CD4-positive, alpha-beta T cell (primary cell): ENCODE measurements at regions not wholly inside any gene's neighbourhood (a gene's known extent, or its start where the extent isn't known, plus 50 kb on each side); places are given as distances from the start of the nearest gene placed in this dataset.

Source experiments
- ATAC-seq: fragments of 200-7000 bp; cut with Tn5 transposase; one replicate; pipeline ENCODE4 v1.10.0; 2022; ENCODE audit warnings: mild to moderate bottlenecking; ENCODE audit not compliant: poor library complexity
- CTCF ChIA-PET: fragments of 350-600 bp; sonication (Branson Sonifier 250); formaldehyde crosslinking; loops from one replicate; lab custom pipeline; 2021; ENCODE audit warnings: antibody characterized with exemption, inconsistent platforms; lab: Charles Lee
- POLR2A ChIA-PET: fragments of 350-600 bp; sonication (Branson Sonifier 250); formaldehyde crosslinking; loops from one replicate; lab custom pipeline; 2021; ENCODE audit warnings: antibody characterized with exemption, inconsistent platforms; lab: Charles Lee
- DNase-seq, 14 experiments: peaks; one replicate each; pipeline ENCODE4 v3.0.0-alpha.2; 2013 to 2020; ENCODE audit warnings: mixed read lengths in 2 of 14
- H3K27ac ChIP-seq, 2 donors: one replicate each; pipeline versions ENCODE4 v1.5.1 to v1.7.0; 2013; ENCODE audit warnings: low read length in 2 of 2, low read depth in 1 of 2, mild to moderate bottlenecking in 1 of 2
- H3K27me3 ChIP-seq, 2 experiments: 1 replicate in 1 of 2; 2 replicates in 1 of 2; pipeline versions ENCODE4 v1.6.1 to v1.7.0; 2013; ENCODE audit warnings: low read length in 2 of 2, control low read depth in 1 of 2, mild to moderate bottlenecking in 1 of 2, moderate library complexity in 1 of 2; ENCODE audit not compliant: insufficient read depth in 2 of 2, control insufficient read depth in 1 of 2
- H3K36me3 ChIP-seq: one replicate; pipeline ENCODE4 v1.6.1; 2013; ENCODE audit warnings: low read length, control low read depth; ENCODE audit not compliant: insufficient read depth
- H3K4me1 ChIP-seq: one replicate; pipeline ENCODE4 v1.6.1; 2013; ENCODE audit warnings: low read length, control low read depth; ENCODE audit not compliant: insufficient read depth
- H3K4me3 ChIP-seq: one replicate; pipeline ENCODE4 v1.5.1; 2013; ENCODE audit warnings: mild to moderate bottlenecking, low read length, moderate library complexity
- H3K9me3 ChIP-seq, 2 experiments: 1 replicate in 1 of 2; 2 replicates in 1 of 2; pipeline versions ENCODE4 v1.6.1 to v1.7.0; 2013; ENCODE audit warnings: low read length in 2 of 2, mild to moderate bottlenecking in 2 of 2, control low read depth in 1 of 2, moderate library complexity in 1 of 2; ENCODE audit not compliant: control insufficient read depth in 1 of 2, insufficient read depth in 1 of 2
- H3K27ac Mint-ChIP-seq: one replicate; pipeline ENCODE4 v1.8.0; 2020; ENCODE audit warnings: mixed read lengths
- H3K27me3 Mint-ChIP-seq: one replicate; pipeline ENCODE4 v1.8.0; 2021; ENCODE audit warnings: mixed read lengths
- H3K36me3 Mint-ChIP-seq: one replicate; pipeline ENCODE4 v1.8.0; 2021; ENCODE audit warnings: low read depth, mixed read lengths
- H3K4me1 Mint-ChIP-seq: one replicate; pipeline ENCODE4 v1.8.0; 2021; ENCODE audit warnings: low read depth, mixed read lengths
- H3K4me3 Mint-ChIP-seq: one replicate; pipeline ENCODE4 v1.8.0; 2020; ENCODE audit warnings: mild to moderate bottlenecking, mixed read lengths
- H3K9me3 Mint-ChIP-seq: one replicate; pipeline ENCODE4 v1.8.0; 2020; ENCODE audit warnings: mixed read lengths
- intact Hi-C, 2 experiments: fragments of 100-400 bp; cut with DNase I in 1 of 2; cut with micrococcal nuclease in 1 of 2; formaldehyde crosslinking; loops; one replicate each; pipeline versions ENCODE4 v1.15.1 to v1.9.0; 2023 to 2025; cut with DNase I, micrococcal nuclease
- TF ChIP-seq, protein P1 (sequence below): fragments of 200-600 bp; IDR thresholded peaks from one replicate; pipeline ENCODE4 v1.8.0; 2022; ENCODE audit warnings: antibody characterized with exemption, mild to moderate bottlenecking

DNA sequence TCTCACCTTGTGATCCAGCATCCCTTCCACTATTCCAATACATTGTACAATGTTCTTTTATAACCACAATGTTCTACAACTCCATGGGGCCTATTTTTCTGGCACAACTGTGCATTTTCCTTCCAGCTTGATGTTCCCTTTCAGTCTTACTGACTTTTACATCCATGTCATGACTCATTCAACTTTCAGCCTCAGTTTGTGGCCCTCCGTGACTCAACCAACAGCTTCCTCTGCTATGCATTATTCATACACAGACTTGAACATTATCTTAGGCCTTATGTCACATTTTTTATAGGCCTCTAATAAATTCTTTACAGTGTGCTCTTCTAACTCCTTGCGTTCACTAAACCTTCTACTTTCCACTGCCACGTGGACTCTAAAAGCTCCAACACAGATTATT lies 119.4 kb upstream of the PRMT6 start:
- no peak overlapping the region for H3K4me3 ChIP-seq
- no peaks in the 10 kb centered on the region for H3K9me3 ChIP-seq
- H3K9me3 Mint-ChIP-seq: peaks cover 4% of the 10 kb centered on the region
- intact Hi-C loops: no loop called here
- no peaks in the 10 kb centered on the region for H3K27me3 ChIP-seq
- ChIA-PET CTCF (no interaction called here), POLR2A (no interaction called here)
- H3K4me3 Mint-ChIP-seq: no peak overlapping the region
- DNase-seq (no peak), ATAC-seq (no peak)
- no peaks in the 10 kb centered on the region for H3K4me1 ChIP-seq
- H3K4me1 Mint-ChIP-seq: no peaks in the 10 kb centered on the region
- H3K27me3 Mint-ChIP-seq: no peaks in the 10 kb centered on the region
- H3K36me3 Mint-ChIP-seq: no peaks in the 10 kb centered on the region
- TF ChIP-seq, protein P1, sequence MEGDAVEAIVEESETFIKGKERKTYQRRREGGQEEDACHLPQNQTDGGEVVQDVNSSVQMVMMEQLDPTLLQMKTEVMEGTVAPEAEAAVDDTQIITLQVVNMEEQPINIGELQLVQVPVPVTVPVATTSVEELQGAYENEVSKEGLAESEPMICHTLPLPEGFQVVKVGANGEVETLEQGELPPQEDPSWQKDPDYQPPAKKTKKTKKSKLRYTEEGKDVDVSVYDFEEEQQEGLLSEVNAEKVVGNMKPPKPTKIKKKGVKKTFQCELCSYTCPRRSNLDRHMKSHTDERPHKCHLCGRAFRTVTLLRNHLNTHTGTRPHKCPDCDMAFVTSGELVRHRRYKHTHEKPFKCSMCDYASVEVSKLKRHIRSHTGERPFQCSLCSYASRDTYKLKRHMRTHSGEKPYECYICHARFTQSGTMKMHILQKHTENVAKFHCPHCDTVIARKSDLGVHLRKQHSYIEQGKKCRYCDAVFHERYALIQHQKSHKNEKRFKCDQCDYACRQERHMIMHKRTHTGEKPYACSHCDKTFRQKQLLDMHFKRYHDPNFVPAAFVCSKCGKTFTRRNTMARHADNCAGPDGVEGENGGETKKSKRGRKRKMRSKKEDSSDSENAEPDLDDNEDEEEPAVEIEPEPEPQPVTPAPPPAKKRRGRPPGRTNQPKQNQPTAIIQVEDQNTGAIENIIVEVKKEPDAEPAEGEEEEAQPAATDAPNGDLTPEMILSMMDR: no peak
- H3K27ac ChIP-seq: no peak overlapping the region
- no peaks in the 10 kb centered on the region for H3K36me3 ChIP-seq
- no peak overlapping the region for H3K27ac Mint-ChIP-seq

DNA sequence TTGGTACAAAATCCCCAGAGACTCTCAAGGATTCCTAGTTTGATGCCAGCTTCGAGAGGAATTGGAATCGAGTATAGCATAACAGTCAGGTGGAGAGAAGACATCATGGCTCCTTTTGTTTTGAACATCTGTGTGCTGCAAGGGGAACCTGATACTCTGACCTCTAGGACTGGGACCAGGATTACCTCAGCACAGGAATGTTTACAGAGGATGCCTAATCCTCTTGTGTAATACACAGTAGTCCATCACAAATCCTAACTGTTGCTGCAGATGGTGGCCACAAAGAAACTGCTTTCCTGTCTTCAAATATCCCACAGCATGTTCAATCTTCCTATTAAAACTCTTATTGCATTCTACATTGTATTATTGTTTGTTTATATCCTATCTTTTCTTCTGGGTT lies 111.8 kb upstream of the PRMT6 start:
- Mint-ChIP-seq H3K27me3 (no peaks in the 10 kb centered on the region), H3K36me3 (no peaks in the 10 kb centered on the region), H3K4me1 (no peaks in the 10 kb centered on the region), H3K4me3 (no peak overlapping the region), H3K9me3 (no peaks in the 10 kb centered on the region), H3K27ac (no peak overlapping the region)
- ATAC-seq (no peak), DNase-seq (no peak)
- Histone ChIP-seq H3K36me3 (no peaks in the 10 kb centered on the region), H3K27ac (no peak overlapping the region), H3K27me3 (no peaks in the 10 kb centered on the region), H3K9me3 (no peaks in the 10 kb centered on the region), H3K4me1 (no peaks in the 10 kb centered on the region), H3K4me3 (no peak overlapping the region)
- ChIA-PET POLR2A (no interaction called here), CTCF (no interaction called here)
- intact Hi-C loops: no loop called here
- TF ChIP-seq, protein P1: no peak

DNA sequence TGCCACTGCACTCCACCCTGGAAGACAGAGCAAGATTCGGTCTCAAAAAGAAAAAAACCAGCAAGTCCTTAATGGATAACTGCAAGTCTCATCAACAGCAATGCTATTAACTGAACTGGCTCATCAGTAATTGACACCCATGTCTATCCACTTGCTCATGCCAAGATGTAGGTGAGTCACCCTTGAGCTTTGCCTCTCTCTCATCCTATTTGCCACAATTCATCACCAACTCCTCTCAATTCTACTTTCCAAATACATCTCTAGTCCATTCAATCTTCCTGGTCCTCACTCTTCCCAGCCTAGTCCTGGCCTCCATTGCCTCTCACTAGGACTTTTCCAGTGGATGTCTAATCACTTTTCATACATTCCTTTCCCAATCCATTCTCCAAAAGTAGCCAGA lies 103.7 kb upstream of the PRMT6 start:
- Mint-ChIP-seq H3K4me1 (no peaks in the 10 kb centered on the region), H3K27ac (no peak overlapping the region), H3K4me3 (no peak overlapping the region), H3K27me3 (peaks cover 10% of the 10 kb centered on the region), H3K9me3 (no peaks in the 10 kb centered on the region), H3K36me3 (no peaks in the 10 kb centered on the region)
- intact Hi-C loops: no loop called here
- no peaks in the 10 kb centered on the region for H3K27me3 ChIP-seq
- TF ChIP-seq, protein P1: no peak
- no peak for ATAC-seq
- no peaks in the 10 kb centered on the region for H3K9me3 ChIP-seq
- ChIA-PET CTCF (no interaction called here), POLR2A (no interaction called here)
- no peaks in the 10 kb centered on the region for H3K36me3 ChIP-seq
- H3K27ac ChIP-seq: no peak overlapping the region
- DNase-seq: no peak
- H3K4me3 ChIP-seq: no peak overlapping the region
- no peaks in the 10 kb centered on the region for H3K4me1 ChIP-seq
